Heart left ventricle (tissue), 16 donors: ENCODE measurements at regions not wholly inside any gene's neighbourhood (a gene's known extent, or its start where the extent isn't known, plus 50 kb on each side); places are given as distances from the start of the nearest gene placed in this dataset.
"Not testable (repeated sequence)": the region's sequence is repeated elsewhere in the genome, so short reads cannot be mapped to it uniquely, and the experiment has no call there.

Experiments
- ATAC-seq, 4 donors: fragments of 200-7000 bp; cut with Tn5 transposase; one replicate each; pipeline ENCODE4 v1.9.1; 2020 to 2022; ENCODE audit warnings: moderate library complexity in 4 of 4, mild to moderate bottlenecking in 3 of 4, moderate number of reproducible peaks in 1 of 4
- DNase-seq, 5 donors: peaks; one replicate each; pipeline ENCODE4 v3.0.0-alpha.2; 2020
- H3K27ac ChIP-seq, 12 donors: fragments of 200-600 bp; sonication (generic) in 4 of 12; one replicate each; pipeline versions ENCODE4 v1.5.0 to v1.8.0; 2016 to 2022; ENCODE audit warnings: mild to moderate bottlenecking in 2 of 12
- H3K27me3 ChIP-seq, 9 donors: fragments of 200-600 bp; sonication (generic) in 2 of 9; one replicate each; pipeline versions ENCODE4 v1.5.1 to v1.8.0; 2016 to 2022; ENCODE audit warnings: mild to moderate bottlenecking in 3 of 9
- H3K36me3 ChIP-seq, 9 donors: fragments of 200-600 bp; sonication (generic) in 2 of 9; one replicate each; pipeline versions ENCODE4 v1.5.0 to v1.8.0; 2018 to 2022; ENCODE audit warnings: mild to moderate bottlenecking in 2 of 9
- H3K4me1 ChIP-seq, 12 donors: fragments of 200-600 bp; sonication (generic) in 4 of 12; one replicate each; pipeline versions ENCODE4 v1.5.0 to v1.8.0; 2016 to 2022; ENCODE audit warnings: mild to moderate bottlenecking in 3 of 12
- H3K4me3 ChIP-seq, 12 donors: fragments of 200-600 bp; sonication (generic) in 4 of 12; one replicate each; pipeline versions ENCODE4 v1.5.0 to v1.8.0; 2017 to 2022; ENCODE audit warnings: mild to moderate bottlenecking in 9 of 12, moderate library complexity in 4 of 12
- H3K9me3 ChIP-seq, 12 donors: fragments of 200-600 bp; sonication (generic) in 4 of 12; one replicate each; pipeline versions ENCODE4 v1.5.0 to v1.8.0; 2016 to 2022; ENCODE audit warnings: mild to moderate bottlenecking in 1 of 12
- POLR2A ChIP-seq, 2 donors: fragments of 450-650 bp; IDR thresholded peaks; one replicate each; pipeline ENCODE4 v1.6.1; 2017; ENCODE audit warnings: antibody characterized with exemption in 2 of 2, mild to moderate bottlenecking in 2 of 2, moderate library complexity in 2 of 2
- WGBS, 4 donors: extraction: QIAGEN DNeasy Blood & Tissue Kit in 2 of 4; methylation state at CpG; one replicate each; pipeline versions ENCODE4 v1.1.5 to v1.1.7; 2013 to 2018; 5-methylcytosine and 5-hydroxymethylcytosine counted together
- intact Hi-C, 10 donors: fragments of 100-400 bp; cut with DNase I; formaldehyde crosslinking; loops; one replicate each; pipeline versions ENCODE4 v1.11.1 to v1.14.2; 2022
- TF ChIP-seq, protein P1 (sequence below), 12 donors: fragments of 200-600 bp; sonication (generic) in 4 of 12; IDR thresholded peaks; one replicate each; pipeline versions ENCODE4 v1.5.0 to v1.8.0; 2018 to 2022; ENCODE audit warnings: antibody characterized with exemption in 12 of 12, mild to moderate bottlenecking in 5 of 12
- donor health status: ischemic (EF 13 %, LVEDD 7.1; RV severe dilation, severe dysfunction).
- donor health status: healthy with polysubstance abuse.
- donor health status: DM: no; HTN: yes; CAD: no.
- donor health status: DM: no; HTN: no; CAD: no.
- donor health status: ischemic (EF 25% LVEDD 6.9; RV normal size, moderate dysfunction).
- donor health status: ischemic (EF 25% LVEDD 5.7; RV mildly dilated, moderate dysfunction).
- donor health status: healthy.
- donor health status: DM: yes; HTN: yes; CAD: no.
- donor health status: ischemic (EF 35%, LVEDD 5.7; RV mildly dilated, moderate dysfunction).
- donor health status: nonischemic (EF 11% LVEDD 7.7; RV severe dilation, severe dysfunction).
- donor health status: DM: yes; HTN: yes; CAD: no.
- donor health status: PGD.
- donor health status: ischemic (EF 29% LVEDD 5.4; RV normal size, mild dysfunction).
- donor health status: nonischemic (EF 23%, LVEDD 6.1; RV moderate dilation, normal function).

GRCh38 chr1:118811156-118811555 is 177.0 kb downstream of the TBX15 start:
- WGBS, 4 donors: 88 to 100% (median 91%) methylated on average over 1 of the region's 1 CpG
- Histone ChIP-seq H3K4me3 (no peak overlapping the region), H3K9me3 (no peaks in the 10 kb centered on the region), H3K27me3 (no peaks in the 10 kb centered on the region), H3K4me1 (no peaks in the 10 kb centered on the region), H3K27ac (no peak overlapping the region), H3K36me3 (no peaks in the 10 kb centered on the region)
- ATAC-seq (no peak), DNase-seq (no peak)
- TF ChIP-seq, protein P1, sequence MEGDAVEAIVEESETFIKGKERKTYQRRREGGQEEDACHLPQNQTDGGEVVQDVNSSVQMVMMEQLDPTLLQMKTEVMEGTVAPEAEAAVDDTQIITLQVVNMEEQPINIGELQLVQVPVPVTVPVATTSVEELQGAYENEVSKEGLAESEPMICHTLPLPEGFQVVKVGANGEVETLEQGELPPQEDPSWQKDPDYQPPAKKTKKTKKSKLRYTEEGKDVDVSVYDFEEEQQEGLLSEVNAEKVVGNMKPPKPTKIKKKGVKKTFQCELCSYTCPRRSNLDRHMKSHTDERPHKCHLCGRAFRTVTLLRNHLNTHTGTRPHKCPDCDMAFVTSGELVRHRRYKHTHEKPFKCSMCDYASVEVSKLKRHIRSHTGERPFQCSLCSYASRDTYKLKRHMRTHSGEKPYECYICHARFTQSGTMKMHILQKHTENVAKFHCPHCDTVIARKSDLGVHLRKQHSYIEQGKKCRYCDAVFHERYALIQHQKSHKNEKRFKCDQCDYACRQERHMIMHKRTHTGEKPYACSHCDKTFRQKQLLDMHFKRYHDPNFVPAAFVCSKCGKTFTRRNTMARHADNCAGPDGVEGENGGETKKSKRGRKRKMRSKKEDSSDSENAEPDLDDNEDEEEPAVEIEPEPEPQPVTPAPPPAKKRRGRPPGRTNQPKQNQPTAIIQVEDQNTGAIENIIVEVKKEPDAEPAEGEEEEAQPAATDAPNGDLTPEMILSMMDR (IDR thresholded peaks at IDR 0.05): no peak
- TF ChIP-seq POLR2A (IDR thresholded peaks at IDR 0.05): no peak
- intact Hi-C loops: no loop called here

- Histone ChIP-seq H3K27ac (no peak overlapping the region), H3K36me3 (no peaks in the 10 kb centered on the region), H3K9me3 (no peaks in the 10 kb centered on the region), H3K27me3 (no peaks in the 10 kb centered on the region), H3K4me3 (no peak overlapping the region), H3K4me1 (no peaks in the 10 kb centered on the region)
- no peak for TF ChIP-seq POLR2A (IDR thresholded peaks at IDR 0.05)
- TF ChIP-seq, protein P1 (IDR thresholded peaks at IDR 0.05): no peak
- no peak for DNase-seq
- 48 to 68% (median 60%) methylated on average over 4 of the region's 4 CpGs for WGBS, 4 donors
- intact Hi-C loops: no loop called here
- ATAC-seq: no peak
Observed at GRCh38 chr1:118809586-118809985, 178.6 kb downstream of the TBX15 start.

DNA sequence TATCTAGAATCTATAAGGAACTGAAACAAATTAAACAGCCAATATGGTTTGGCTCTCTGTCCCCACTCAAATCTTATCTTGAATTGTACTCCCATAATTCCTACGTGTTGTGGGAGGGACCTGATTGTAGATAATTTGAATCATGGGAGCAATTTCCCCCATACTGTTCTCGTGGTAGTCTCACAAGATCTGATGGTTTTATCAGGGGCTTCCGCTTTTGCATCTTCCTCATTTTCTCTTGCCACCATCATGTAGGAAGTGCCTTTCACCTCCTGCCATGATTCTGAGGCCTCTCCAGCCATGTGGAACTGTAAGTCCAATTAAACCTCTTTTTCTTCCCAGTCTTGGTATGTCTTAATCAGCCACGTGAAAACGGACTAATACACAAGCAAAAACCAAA is 185.0 kb downstream of the TBX15 start:
- H3K27me3 ChIP-seq, intact Hi-C loops, ATAC-seq: not testable (repeated sequence)

GRCh38 chr1:118791094-118791691 is 196.9 kb downstream of the TBX15 start:
- Histone ChIP-seq H3K36me3 (no peaks in the 10 kb centered on the region), H3K27ac (no peak overlapping the region), H3K27me3 (no peaks in the 10 kb centered on the region), H3K4me1 (no peaks in the 10 kb centered on the region), H3K4me3 (no peak overlapping the region), H3K9me3 (peaks cover 0 to 40% (median 22%) of the 10 kb centered on the region in 12 donors)
- 37 to 48% (median 42%) methylated on average over 2 of the region's 2 CpGs for WGBS, 4 donors
- no peak for TF ChIP-seq POLR2A (IDR thresholded peaks at IDR 0.05)
- TF ChIP-seq, protein P1 (IDR thresholded peaks at IDR 0.05): no peak
- DNase-seq (no peak), ATAC-seq (no peak)
- intact Hi-C loops: no loop called here

More for the DNA sequence above, 185.0 kb downstream of the TBX15 start:
- H3K4me1 ChIP-seq, H3K36me3 ChIP-seq, H3K27ac ChIP-seq, H3K9me3 ChIP-seq, H3K4me3 ChIP-seq, DNase-seq: not testable (repeated sequence)
- 62 to 69% (median 66%) methylated on average over 5 of the region's 5 CpGs for WGBS, 4 donors

DNA sequence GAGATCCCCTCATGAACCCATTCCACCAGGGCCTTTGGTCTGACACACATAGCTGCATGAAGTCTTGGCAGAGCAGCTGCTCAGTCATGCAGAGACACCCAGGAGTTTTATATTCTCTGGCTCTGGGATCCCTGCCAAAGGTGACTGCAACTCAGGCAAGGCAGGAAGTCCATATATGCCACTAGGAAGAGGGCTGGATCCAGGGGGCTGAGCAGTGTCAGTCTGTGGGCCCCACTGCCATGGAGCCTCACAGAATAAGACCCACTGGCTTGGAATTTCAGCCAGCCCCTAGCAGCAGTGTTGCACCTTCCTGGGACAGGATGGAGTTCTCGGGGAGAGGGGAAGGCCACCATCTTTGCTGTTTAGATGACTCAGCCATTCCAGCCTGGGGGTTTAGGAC is 199.7 kb downstream of the TBX15 start:
- Histone ChIP-seq H3K36me3 (no peaks in the 10 kb centered on the region), H3K27ac (no peak overlapping the region), H3K4me3 (no peak overlapping the region), H3K4me1 (no peaks in the 10 kb centered on the region), H3K9me3 (peaks cover 0 to 40% (median 21%) of the 10 kb centered on the region in 12 donors), H3K27me3 (no peaks in the 10 kb centered on the region)
- ATAC-seq: peak in 1 of 4 donors; percentile 30
- TF ChIP-seq POLR2A (IDR thresholded peaks at IDR 0.05): no peak
- TF ChIP-seq, protein P1 (IDR thresholded peaks at IDR 0.05): no peak
- WGBS, 4 donors: 40 to 87% (median 68%) methylated on average over 1 of the region's 1 CpG; no CpG with 5 or more reads in 1 of the 4 donors
- intact Hi-C loops: no loop called here
- DNase-seq: peak in 2 of 5 donors; percentile 26 to 28
